ENCODE measurements at regions not wholly inside any gene's neighbourhood (a gene's known extent, or its start where the extent isn't known, plus 50 kb on each side); places are given as distances from the start of the nearest gene placed in this dataset.

DNA sequence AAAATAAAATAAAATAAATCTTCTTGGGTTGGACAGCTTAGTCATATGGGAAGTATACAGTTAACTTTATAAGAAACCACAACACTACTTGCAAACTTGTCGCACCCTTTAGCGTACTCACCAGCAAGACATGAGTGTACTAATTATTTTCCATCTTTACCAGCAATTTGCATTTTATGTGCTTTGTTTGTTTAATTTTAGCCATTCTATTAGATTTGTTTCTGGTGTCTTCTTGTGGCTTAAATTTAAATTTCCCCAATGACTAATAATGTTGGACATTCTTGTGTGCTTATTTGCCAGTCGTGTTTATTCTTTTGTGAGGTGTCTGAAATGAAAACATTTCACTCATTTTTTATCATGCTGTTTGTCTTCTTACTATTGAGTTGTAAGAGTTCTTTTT is 1172.2 kb upstream of the CITED2 start:
- peaks cover 5% of the 10 kb centered on the region; the same call in 1 of the 2 replicates for H3K36me3 ChIP-seq (ENCODE audit: low read depth)
- H3K9ac ChIP-seq: no peak overlapping the region
- TF ChIP-seq EZH2phosphoT487 (IDR thresholded peaks at IDR 0.05; ENCODE audit: insufficient read depth, low read depth) (no peak), EZH2 (IDR thresholded peaks at IDR 0.05; ENCODE audit: insufficient read depth, poor library complexity, severe bottlenecking) (no peak)
- peaks cover 4% of the 10 kb centered on the region; the same call in 1 of the 2 replicates for H3F3A ChIP-seq (ENCODE audit: insufficient read depth)
- H3K27ac ChIP-seq: peak overlapping the region; percentile 32
- H4K20me1 ChIP-seq (ENCODE audit: insufficient read depth): no peaks in the 10 kb centered on the region
- peaks cover 13% of the 10 kb centered on the region for H3K4me1 ChIP-seq (ENCODE audit: insufficient read depth)
- peak overlapping the region; percentile 61 for H2AFZ ChIP-seq
- no peaks in the 10 kb centered on the region for H3K27me3 ChIP-seq (replicated peaks; ENCODE audit: insufficient read depth)
- H3K4me2 ChIP-seq (ENCODE audit: unreplicated experiment): peak overlapping the region; percentile 36
- DNase-seq: peak; percentile 61
- no peaks in the 10 kb centered on the region for H3K79me2 ChIP-seq (ENCODE audit: insufficient read depth)
- H3K9me2 ChIP-seq (ENCODE audit: insufficient read depth): no peaks in the 10 kb centered on the region; the same call in 1 of the 2 replicates
- peak overlapping the region; percentile 4; the same call in 1 of the 2 replicates for H3K4me3 ChIP-seq
- no peaks in the 10 kb centered on the region for H3K9me3 ChIP-seq (ENCODE audit: low read depth)
- WGBS, 2 experiments (ENCODE audit: low coverage in 1 of 2, low lambda C conversion rate in 2 of 2, missing lambda C conversion rate in 2 of 2): 6 to 12% methylated on average over 3 of the region's 3 CpGs
- in situ Hi-C loops (cut with MboI): no loop called here

DNA sequence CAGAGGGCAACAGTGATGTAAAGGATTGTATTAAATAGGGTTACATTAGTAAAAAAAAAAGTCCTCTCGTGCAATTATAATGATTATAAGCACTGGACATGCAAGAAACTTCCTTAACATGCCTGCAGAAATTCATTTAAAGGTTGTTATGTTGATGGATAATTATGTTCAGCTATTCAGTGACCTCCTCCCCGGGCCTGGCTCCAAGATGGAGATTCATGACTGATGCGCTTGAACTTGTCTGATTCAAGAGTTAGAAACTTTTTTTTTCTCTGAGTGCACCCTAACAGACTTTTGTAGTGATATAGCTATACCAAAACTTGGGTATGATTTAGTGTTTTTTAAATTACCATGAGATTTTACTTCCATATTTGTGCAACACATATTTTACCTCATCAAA is 1170.0 kb upstream of the CITED2 start:
- Histone ChIP-seq H3K4me1 (ENCODE audit: insufficient read depth) (peaks cover 23% of the 10 kb centered on the region), H3K79me2 (ENCODE audit: insufficient read depth) (no peaks in the 10 kb centered on the region), H3K9ac (no peak overlapping the region), H3K9me2 (ENCODE audit: insufficient read depth) (no peaks in the 10 kb centered on the region; the same call in 1 of the 2 replicates), H3F3A (ENCODE audit: insufficient read depth) (peaks cover 13% of the 10 kb centered on the region), H3K27ac (no peak overlapping the region), H3K4me2 (ENCODE audit: unreplicated experiment) (no peak overlapping the region), H3K36me3 (ENCODE audit: low read depth) (peaks cover 9% of the 10 kb centered on the region), H3K9me3 (ENCODE audit: low read depth) (no peaks in the 10 kb centered on the region), H2AFZ (no peak overlapping the region), H3K4me3 (no peak overlapping the region), H4K20me1 (ENCODE audit: insufficient read depth) (no peaks in the 10 kb centered on the region), H3K27me3 (replicated peaks; ENCODE audit: insufficient read depth) (no peaks in the 10 kb centered on the region)
- DNase-seq: no peak
- TF ChIP-seq EZH2phosphoT487 (IDR thresholded peaks at IDR 0.05; ENCODE audit: insufficient read depth, low read depth): no peak
- TF ChIP-seq EZH2 (IDR thresholded peaks at IDR 0.05; ENCODE audit: insufficient read depth, poor library complexity, severe bottlenecking): no peak
- WGBS, 2 experiments (ENCODE audit: low coverage in 1 of 2, low lambda C conversion rate in 2 of 2, missing lambda C conversion rate in 2 of 2): 86 to 87% methylated on average over 3 of the region's 3 CpGs
- in situ Hi-C loops (cut with MboI): no loop called here

DNA sequence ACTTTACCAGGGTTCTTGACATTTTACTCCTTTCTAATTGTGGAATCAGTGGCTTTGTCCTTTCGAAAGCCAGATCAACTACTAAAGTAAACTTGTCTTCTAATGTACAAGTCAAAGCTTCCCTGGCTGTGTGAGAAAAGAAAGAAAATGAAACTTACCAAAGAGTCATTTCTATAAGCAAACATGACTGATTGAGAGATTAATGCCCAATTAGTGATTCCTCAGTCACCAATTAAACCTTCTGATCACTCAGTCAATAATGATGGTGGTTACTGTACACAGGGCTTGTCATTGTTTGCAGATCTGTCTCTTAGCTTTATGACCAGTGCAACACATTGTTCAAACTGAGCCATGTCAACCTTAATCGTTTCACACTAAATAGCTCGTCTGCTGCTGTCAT is 1168.4 kb upstream of the CITED2 start:
- H3K9ac ChIP-seq: no peak overlapping the region
- in situ Hi-C loops (cut with MboI): no loop called here
- no peaks in the 10 kb centered on the region for H3K9me3 ChIP-seq (ENCODE audit: low read depth)
- DNase-seq: no peak
- TF ChIP-seq EZH2 (IDR thresholded peaks at IDR 0.05; ENCODE audit: insufficient read depth, poor library complexity, severe bottlenecking) (no peak), EZH2phosphoT487 (IDR thresholded peaks at IDR 0.05; ENCODE audit: insufficient read depth, low read depth) (no peak)
- no peaks in the 10 kb centered on the region for H3K79me2 ChIP-seq (ENCODE audit: insufficient read depth)
- no peaks in the 10 kb centered on the region for H4K20me1 ChIP-seq (ENCODE audit: insufficient read depth)
- peaks cover 38% of the 10 kb centered on the region for H3K4me1 ChIP-seq (ENCODE audit: insufficient read depth)
- H3K36me3 ChIP-seq (ENCODE audit: low read depth): peaks cover 8% of the 10 kb centered on the region
- H3F3A ChIP-seq (ENCODE audit: insufficient read depth): peaks cover 28% of the 10 kb centered on the region
- WGBS, 2 experiments (ENCODE audit: low coverage in 1 of 2, low lambda C conversion rate in 2 of 2, missing lambda C conversion rate in 2 of 2): 98 to 100% methylated on average over 3 of the region's 3 CpGs
- H3K27me3 ChIP-seq (replicated peaks; ENCODE audit: insufficient read depth): no peaks in the 10 kb centered on the region
- no peaks in the 10 kb centered on the region; the same call in 1 of the 2 replicates for H3K9me2 ChIP-seq (ENCODE audit: insufficient read depth)
- no peak overlapping the region for H3K4me2 ChIP-seq (ENCODE audit: unreplicated experiment)
- H2AFZ ChIP-seq: peak overlapping the region; percentile 11; the same call in 1 of the 2 replicates
- no peak overlapping the region for H3K4me3 ChIP-seq
- H3K27ac ChIP-seq: no peak overlapping the region

DNA sequence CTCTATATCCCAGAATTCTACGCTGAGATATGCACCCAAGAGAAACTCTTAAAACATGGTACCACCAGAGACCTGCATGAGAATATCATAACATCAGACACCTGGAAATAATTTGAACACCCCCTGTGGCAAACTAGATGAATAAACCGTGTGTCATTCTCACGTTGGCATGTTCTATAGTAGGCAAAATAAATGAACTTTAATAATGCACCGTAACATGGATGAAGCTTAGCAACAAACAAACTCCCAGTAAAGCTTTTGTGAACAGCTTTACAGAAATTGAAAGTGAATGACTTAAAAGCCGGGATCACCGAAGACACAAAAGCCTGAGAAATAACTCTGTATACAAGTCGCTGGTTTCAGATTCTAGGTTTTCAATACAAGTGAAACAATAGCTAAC is 1166.8 kb upstream of the CITED2 start:
- TF ChIP-seq EZH2phosphoT487 (IDR thresholded peaks at IDR 0.05; ENCODE audit: insufficient read depth, low read depth) (no peak), EZH2 (IDR thresholded peaks at IDR 0.05; ENCODE audit: insufficient read depth, poor library complexity, severe bottlenecking) (no peak)
- Histone ChIP-seq H3F3A (ENCODE audit: insufficient read depth) (peaks cover 37% of the 10 kb centered on the region), H3K4me2 (ENCODE audit: unreplicated experiment) (no peak overlapping the region), H4K20me1 (ENCODE audit: insufficient read depth) (no peaks in the 10 kb centered on the region), H3K9me3 (ENCODE audit: low read depth) (no peaks in the 10 kb centered on the region), H3K9me2 (ENCODE audit: insufficient read depth) (no peaks in the 10 kb centered on the region), H2AFZ (peak overlapping the region; percentile 11; the same call in 1 of the 2 replicates), H3K79me2 (ENCODE audit: insufficient read depth) (no peaks in the 10 kb centered on the region), H3K4me3 (no peak overlapping the region), H3K27me3 (replicated peaks; ENCODE audit: insufficient read depth) (no peaks in the 10 kb centered on the region), H3K9ac (no peak overlapping the region), H3K4me1 (ENCODE audit: insufficient read depth) (peaks cover 39% of the 10 kb centered on the region), H3K36me3 (ENCODE audit: low read depth) (peaks cover 4% of the 10 kb centered on the region; the same call in 1 of the 2 replicates), H3K27ac (no peak overlapping the region)
- in situ Hi-C loops (cut with MboI): no loop called here
- DNase-seq: no peak
- 93 to 95% methylated on average over 7 of the region's 7 CpGs for WGBS, 2 experiments (ENCODE audit: low coverage in 1 of 2, low lambda C conversion rate in 2 of 2, missing lambda C conversion rate in 2 of 2)

Measured in GM23248 (cell line).